HCT116 (cell line): ENCODE measurements at regions not wholly inside any gene's neighbourhood (a gene's known extent, or its start where the extent isn't known, plus 50 kb on each side); places are given as distances from the start of the nearest gene placed in this dataset.

Experiments used
- ATAC-seq: fragments of 200-7000 bp; cut with Tn5 transposase; 2 replicates; pipeline ENCODE4 v1.9.1; 2020; ENCODE audit warnings: mild to moderate bottlenecking, moderate library complexity
- BruUV-seq: library from RNA; stranded (reverse); fragments of 400-500 nt; replicated peaks from 2 replicates; lab custom pipeline; 2021; lab: Mats Ljungman, UMichigan
- CTCF ChIA-PET: fragments of 300-600 bp; sonication (Branson Sonifier 250); formaldehyde crosslinking; loops from one replicate; lab custom pipeline; 2021; ENCODE audit warnings: antibody characterized with exemption; lab: Charles Lee
- POLR2A ChIA-PET: fragments of 300-600, 350-600 bp; sonication (Branson Sonifier 250); formaldehyde crosslinking; loops from one replicate; lab custom pipeline; 2021; ENCODE audit warnings: antibody characterized with exemption; lab: Charles Lee
- RAD21 ChIA-PET, 2 experiments: fragments of 300-600 bp; sonication (Branson Sonifier 250); formaldehyde crosslinking; loops; one replicate each; lab custom pipeline; 2023; ENCODE audit warnings: low total read pairs in 2 of 2; ENCODE audit not compliant: uncharacterized antibody in 2 of 2, unreplicated experiment in 2 of 2, low non-redundant PET in 1 of 2; lab: Charles Lee
- DNase-seq: peaks from one replicate; pipeline ENCODE4 v3.0.0-alpha.2; 2010; ENCODE audit warnings: low read depth, low spot score
- H2AFZ ChIP-seq: fragments of 200-600 bp; shearing (Covaris generic), sonication (generic); 2 replicates; pipeline ENCODE4 v1.6.1; 2017; ENCODE audit warnings: low read depth, mixed run types, mixed read lengths, antibody characterized with exemption, low read length; ENCODE audit not compliant: poor library complexity, severe bottlenecking
- H3K27ac ChIP-seq: 2 replicates; pipeline ENCODE4 v1.5.1; 2012; ENCODE audit warnings: low read depth, low read length
- H3K27me3 ChIP-seq: fragments of 200-600 bp; sonication (generic); 2 replicates; pipeline ENCODE4 v1.6.1; 2016; ENCODE audit warnings: mixed run types, low read length, mixed read lengths; ENCODE audit not compliant: insufficient read depth
- H3K36me3 ChIP-seq, 2 experiments: fragments of 200-500 bp in 1 of 2; fragments of 200-600 bp in 1 of 2; sonication (Bioruptor generic) in 1 of 2; sonication (generic) in 1 of 2; 2 replicates each; pipeline versions ENCODE4 v1.5.1 to v1.6.1; 2014 to 2016; ENCODE audit warnings: low read length in 2 of 2, inconsistent platforms in 1 of 2, mixed read lengths in 1 of 2, mixed run types in 1 of 2; ENCODE audit not compliant: insufficient read depth in 2 of 2, control insufficient read depth in 1 of 2
- H3K4me1 ChIP-seq, 2 experiments: fragments of 200-600 bp in 1 of 2; sonication (generic) in 1 of 2; 2 replicates each; pipeline versions ENCODE4 v1.5.1 to v1.6.1; 2012 to 2017; ENCODE audit warnings: low read length in 2 of 2, inconsistent platforms in 1 of 2, mild to moderate bottlenecking in 1 of 2, mixed read lengths in 1 of 2, mixed run types in 1 of 2, moderate library complexity in 1 of 2; ENCODE audit not compliant: insufficient read depth in 2 of 2, control insufficient read depth in 1 of 2
- H3K4me2 ChIP-seq: fragments of 200-600 bp; sonication (generic); 2 replicates; pipeline ENCODE4 v1.6.1; 2017; ENCODE audit warnings: mixed run types, low read length, mixed read lengths
- H3K4me3 ChIP-seq, 2 experiments: fragments of 200-600 bp in 1 of 2; sonication (generic) in 1 of 2; replicated peaks in 1 of 2; 2 replicates each; pipeline ENCODE4 v1.5.1; 2011 to 2016; ENCODE audit warnings: low read length in 2 of 2, control low read depth in 1 of 2, low read depth in 1 of 2, mild to moderate bottlenecking in 1 of 2, mixed read lengths in 1 of 2, mixed run types in 1 of 2
- H3K79me2 ChIP-seq: fragments of 200-600 bp; sonication (generic); 2 replicates; pipeline ENCODE4 v1.6.1; 2017; ENCODE audit warnings: mild to moderate bottlenecking, mixed run types, low read length, moderate library complexity, mixed read lengths; ENCODE audit not compliant: insufficient read depth
- H3K9ac ChIP-seq: fragments of 200-600 bp; sonication (generic); 2 replicates; pipeline ENCODE4 v1.6.1; 2016; ENCODE audit warnings: low read length, mixed read lengths
- H3K9me2 ChIP-seq: fragments of 200-600 bp; sonication (generic), shearing (Covaris generic); 2 replicates; pipeline ENCODE4 v1.6.1; 2017; ENCODE audit warnings: mixed run types, mild to moderate bottlenecking, moderate library complexity; ENCODE audit not compliant: insufficient read depth
- H3K9me3 ChIP-seq, 2 experiments: fragments of 200-500 bp in 1 of 2; fragments of 200-600 bp in 1 of 2; sonication (Bioruptor generic) in 1 of 2; sonication (generic) in 1 of 2; 2 replicates each; pipeline ENCODE4 v1.6.1; 2014 to 2017; ENCODE audit warnings: low read length in 2 of 2, mixed read lengths in 2 of 2, inconsistent platforms in 1 of 2, low read depth in 1 of 2, mild to moderate bottlenecking in 1 of 2, mixed run types in 1 of 2, moderate library complexity in 1 of 2; ENCODE audit not compliant: control insufficient read depth in 1 of 2, insufficient read depth in 1 of 2
- H4K20me1 ChIP-seq: fragments of 200-600 bp; sonication (generic), shearing (Covaris generic); 2 replicates; pipeline ENCODE4 v1.6.1; 2017; ENCODE audit warnings: mixed run types, mild to moderate bottlenecking, moderate library complexity; ENCODE audit not compliant: insufficient read depth
- ATF3 ChIP-seq: IDR thresholded peaks from 2 replicates; pipeline ENCODE4 v1.6.1; 2012
- CBX3 ChIP-seq: IDR thresholded peaks from 2 replicates; pipeline ENCODE4 v1.6.1; 2012; ENCODE audit warnings: low read depth
- CEBPB ChIP-seq: IDR thresholded peaks from 2 replicates; pipeline ENCODE4 v1.6.1; 2012; ENCODE audit warnings: low read depth
- EGR1 ChIP-seq: IDR thresholded peaks from 2 replicates; pipeline ENCODE4 v1.6.1; 2012; ENCODE audit warnings: low read depth
- ELF1 ChIP-seq: IDR thresholded peaks from 2 replicates; pipeline ENCODE4 v1.6.1; 2012; ENCODE audit warnings: low read depth, borderline replicate concordance
- EZH2 ChIP-seq: fragments of 200-600 bp; sonication (generic); IDR thresholded peaks from 2 replicates; pipeline ENCODE4 v1.6.1; 2017; ENCODE audit warnings: antibody characterized with exemption, mixed run types
- EZH2phosphoT487 ChIP-seq: fragments of 200-600 bp; IDR thresholded peaks from 2 replicates; pipeline ENCODE4 v1.6.1; 2018; ENCODE audit warnings: antibody characterized with exemption, borderline replicate concordance
- FOSL1 ChIP-seq: IDR thresholded peaks from 2 replicates; pipeline ENCODE4 v1.6.1; 2012; ENCODE audit warnings: low read depth
- POLR2A ChIP-seq: IDR thresholded peaks from 2 replicates; pipeline ENCODE4 v1.7.0; 2011; ENCODE audit warnings: borderline replicate concordance; ENCODE audit not compliant: insufficient read depth, insufficient read length; ENCODE audit errors: extremely low read depth
- POLR2AphosphoS5 ChIP-seq: IDR thresholded peaks from 2 replicates; pipeline ENCODE4 v1.6.1; 2011; ENCODE audit warnings: mild to moderate bottlenecking, low read depth, low read length, moderate library complexity
- SIN3A ChIP-seq: IDR thresholded peaks from 2 replicates; pipeline ENCODE4 v1.6.1; 2012; ENCODE audit warnings: low read depth
- SP1 ChIP-seq: IDR thresholded peaks from 2 replicates; pipeline ENCODE4 v1.6.1; 2012; ENCODE audit warnings: low read depth
- SRF ChIP-seq: IDR thresholded peaks from 2 replicates; pipeline ENCODE4 v1.6.1; 2012; ENCODE audit warnings: low read depth
- TCF7L2 ChIP-seq: IDR thresholded peaks from 2 replicates; pipeline ENCODE4 v1.7.0; 2011; ENCODE audit warnings: borderline replicate concordance, inconsistent platforms; ENCODE audit not compliant: insufficient read depth, insufficient read length; ENCODE audit errors: extremely low read depth
- YY1 ChIP-seq: IDR thresholded peaks from 2 replicates; pipeline ENCODE4 v1.6.1; 2011; ENCODE audit warnings: low read length, low read depth, moderate library complexity, mild to moderate bottlenecking; ENCODE audit not compliant: insufficient replicate concordance; ENCODE audit errors: extremely low read depth
- ZNF274 ChIP-seq: fragments of 200-500 bp; sonication (Bioruptor generic); IDR thresholded peaks from 2 replicates; pipeline ENCODE4 v1.6.1; 2014; ENCODE audit warnings: mild to moderate bottlenecking, low read depth, low read length, inconsistent platforms
- intact Hi-C: fragments of 100-400 bp; cut with micrococcal nuclease; formaldehyde crosslinking; loops from 2 replicates; pipeline ENCODE4 v1.10.0; 2022
- TF ChIP-seq, protein P1 (sequence below): IDR thresholded peaks from 2 replicates; pipeline ENCODE4 v1.6.1; 2011; ENCODE audit warnings: mild to moderate bottlenecking, low read length, moderate library complexity; ENCODE audit not compliant: insufficient replicate concordance; ENCODE audit errors: extremely low read depth
- TF ChIP-seq, protein P2 (sequence below): IDR thresholded peaks from 2 replicates; pipeline ENCODE4 v1.6.1; 2012; ENCODE audit warnings: low read depth
- TF ChIP-seq, protein P3 (sequence below): IDR thresholded peaks from 2 replicates; pipeline ENCODE4 v1.6.1; 2012

GRCh38 chr5:116842514-116842961 is 267.9 kb upstream of the SEMA6A start:
- no TSS peak for BruUV-seq
- Histone ChIP-seq H3K9me2 (no peaks in the 10 kb centered on the region), H2AFZ (peak overlapping the region; percentile 98), H3K27me3 (no peaks in the 10 kb centered on the region), H3K9me3 (no peaks in the 10 kb centered on the region), H3K4me3 (peak overlapping the region; percentile 37 to 48), H3K27ac (no peak overlapping the region), H3K4me2 (peak overlapping the region; percentile 76), H3K36me3 (no peaks in the 10 kb centered on the region), H3K9ac (0 out of 2 replicates have a peak overlapping the region, but pooled peaks have one; percentile 16), H3K4me1 (no peaks in the 10 kb centered on the region), H4K20me1 (no peaks in the 10 kb centered on the region), H3K79me2 (no peaks in the 10 kb centered on the region)
- intact Hi-C loops, result no loop called here
- ChIA-PET CTCF (no interaction called here), RAD21 (no interaction called here), POLR2A (no interaction called here)
- TF ChIP-seq EGR1 (no peak), CEBPB (no peak), FOSL1 (no peak), SRF (no peak), ELF1 (no peak), POLR2A (no peak), ATF3 (no peak), SP1 (no peak), POLR2AphosphoS5 (no peak), ZNF274 (no peak), TCF7L2 (no peak), YY1 (no peak), SIN3A (no peak), CBX3 (no peak), EZH2phosphoT487 (no peak), EZH2 (no peak)
- TF ChIP-seq, protein P1, sequence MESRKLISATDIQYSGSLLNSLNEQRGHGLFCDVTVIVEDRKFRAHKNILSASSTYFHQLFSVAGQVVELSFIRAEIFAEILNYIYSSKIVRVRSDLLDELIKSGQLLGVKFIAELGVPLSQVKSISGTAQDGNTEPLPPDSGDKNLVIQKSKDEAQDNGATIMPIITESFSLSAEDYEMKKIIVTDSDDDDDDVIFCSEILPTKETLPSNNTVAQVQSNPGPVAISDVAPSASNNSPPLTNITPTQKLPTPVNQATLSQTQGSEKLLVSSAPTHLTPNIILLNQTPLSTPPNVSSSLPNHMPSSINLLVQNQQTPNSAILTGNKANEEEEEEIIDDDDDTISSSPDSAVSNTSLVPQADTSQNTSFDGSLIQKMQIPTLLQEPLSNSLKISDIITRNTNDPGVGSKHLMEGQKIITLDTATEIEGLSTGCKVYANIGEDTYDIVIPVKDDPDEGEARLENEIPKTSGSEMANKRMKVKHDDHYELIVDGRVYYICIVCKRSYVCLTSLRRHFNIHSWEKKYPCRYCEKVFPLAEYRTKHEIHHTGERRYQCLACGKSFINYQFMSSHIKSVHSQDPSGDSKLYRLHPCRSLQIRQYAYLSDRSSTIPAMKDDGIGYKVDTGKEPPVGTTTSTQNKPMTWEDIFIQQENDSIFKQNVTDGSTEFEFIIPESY, result no peak
- TF ChIP-seq, protein P2, sequence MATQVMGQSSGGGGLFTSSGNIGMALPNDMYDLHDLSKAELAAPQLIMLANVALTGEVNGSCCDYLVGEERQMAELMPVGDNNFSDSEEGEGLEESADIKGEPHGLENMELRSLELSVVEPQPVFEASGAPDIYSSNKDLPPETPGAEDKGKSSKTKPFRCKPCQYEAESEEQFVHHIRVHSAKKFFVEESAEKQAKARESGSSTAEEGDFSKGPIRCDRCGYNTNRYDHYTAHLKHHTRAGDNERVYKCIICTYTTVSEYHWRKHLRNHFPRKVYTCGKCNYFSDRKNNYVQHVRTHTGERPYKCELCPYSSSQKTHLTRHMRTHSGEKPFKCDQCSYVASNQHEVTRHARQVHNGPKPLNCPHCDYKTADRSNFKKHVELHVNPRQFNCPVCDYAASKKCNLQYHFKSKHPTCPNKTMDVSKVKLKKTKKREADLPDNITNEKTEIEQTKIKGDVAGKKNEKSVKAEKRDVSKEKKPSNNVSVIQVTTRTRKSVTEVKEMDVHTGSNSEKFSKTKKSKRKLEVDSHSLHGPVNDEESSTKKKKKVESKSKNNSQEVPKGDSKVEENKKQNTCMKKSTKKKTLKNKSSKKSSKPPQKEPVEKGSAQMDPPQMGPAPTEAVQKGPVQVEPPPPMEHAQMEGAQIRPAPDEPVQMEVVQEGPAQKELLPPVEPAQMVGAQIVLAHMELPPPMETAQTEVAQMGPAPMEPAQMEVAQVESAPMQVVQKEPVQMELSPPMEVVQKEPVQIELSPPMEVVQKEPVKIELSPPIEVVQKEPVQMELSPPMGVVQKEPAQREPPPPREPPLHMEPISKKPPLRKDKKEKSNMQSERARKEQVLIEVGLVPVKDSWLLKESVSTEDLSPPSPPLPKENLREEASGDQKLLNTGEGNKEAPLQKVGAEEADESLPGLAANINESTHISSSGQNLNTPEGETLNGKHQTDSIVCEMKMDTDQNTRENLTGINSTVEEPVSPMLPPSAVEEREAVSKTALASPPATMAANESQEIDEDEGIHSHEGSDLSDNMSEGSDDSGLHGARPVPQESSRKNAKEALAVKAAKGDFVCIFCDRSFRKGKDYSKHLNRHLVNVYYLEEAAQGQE, result no peak
- TF ChIP-seq, protein P3, sequence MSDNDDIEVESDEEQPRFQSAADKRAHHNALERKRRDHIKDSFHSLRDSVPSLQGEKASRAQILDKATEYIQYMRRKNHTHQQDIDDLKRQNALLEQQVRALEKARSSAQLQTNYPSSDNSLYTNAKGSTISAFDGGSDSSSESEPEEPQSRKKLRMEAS, result no peak
- no peak for DNase-seq
- ATAC-seq, result peak; percentile 30; the same call in 1 of the 2 replicates
